ENCODE measurements at regions not wholly inside any gene's neighbourhood (a gene's known extent, or its start where the extent isn't known, plus 50 kb on each side); places are given as distances from the start of the nearest gene placed in this dataset.

GRCh38 chr6:40907198-40907701 lies 131.8 kb downstream of the UNC5CL start:
- DNase-seq = no peak

GRCh38 chr6:40906759-40907158 lies 132.3 kb downstream of the UNC5CL start:
- DNase-seq = no peak

GRCh38 chr6:40904583-40905194 lies 134.3 kb downstream of the UNC5CL start:
- DNase-seq = no peak

- no peak for DNase-seq
Observed at GRCh38 chr6:40903456-40903855, 135.6 kb downstream of the UNC5CL start.

- no peak for DNase-seq
Observed at GRCh38 chr6:40901322-40902055, 137.5 kb downstream of the UNC5CL start.

- no peak for DNase-seq
Observed at GRCh38 chr6:40900791-40901190, 138.2 kb downstream of the UNC5CL start.

GRCh38 chr6:40899684-40900155 lies 139.3 kb downstream of the UNC5CL start:
- no peak for DNase-seq

GRCh38 chr6:40898073-40898472 lies 140.9 kb downstream of the UNC5CL start:
- no peak for DNase-seq

GRCh38 chr6:40897390-40898003 lies 141.5 kb downstream of the UNC5CL start:
- no peak for DNase-seq

- DNase-seq = no peak
Observed at GRCh38 chr6:40896696-40897095, 142.3 kb downstream of the UNC5CL start.

GRCh38 chr6:40894962-40895799 lies 143.8 kb downstream of the UNC5CL start:
- peak; percentile 30 for DNase-seq

- no peak for DNase-seq
Observed at GRCh38 chr6:40893021-40893420, 146.0 kb downstream of the UNC5CL start.

GRCh38 chr6:40892223-40892622 lies 146.8 kb downstream of the UNC5CL start:
- DNase-seq = no peak

GRCh38 chr6:40891686-40892085 lies 147.3 kb downstream of the UNC5CL start:
- no peak for DNase-seq

GRCh38 chr6:40891131-40891530 lies 147.9 kb downstream of the UNC5CL start:
- DNase-seq = no peak

- no peak for DNase-seq
Observed at GRCh38 chr6:40889137-40889832, 149.7 kb downstream of the UNC5CL start.

- no peak for DNase-seq
Observed at GRCh38 chr6:40888456-40888990, 150.5 kb downstream of the UNC5CL start.

- no peak for DNase-seq
Observed at GRCh38 chr6:40887792-40888340, 151.2 kb downstream of the UNC5CL start.

- no peak for DNase-seq
Observed at GRCh38 chr6:40887079-40887791, 151.8 kb downstream of the UNC5CL start.

GRCh38 chr6:40885139-40885774 lies 153.8 kb downstream of the UNC5CL start:
- DNase-seq = no peak

Data from inflammatory macrophage treated with lipopolysaccharide for 4 hours (primary cell).